ENCODE measurements at regions not wholly inside any gene's neighbourhood (a gene's known extent, or its start where the extent isn't known, plus 50 kb on each side); places are given as distances from the start of the nearest gene placed in this dataset.
A peak's percentile ranks its signal among the peaks of the same experiment; 100 is the strongest.

DNA sequence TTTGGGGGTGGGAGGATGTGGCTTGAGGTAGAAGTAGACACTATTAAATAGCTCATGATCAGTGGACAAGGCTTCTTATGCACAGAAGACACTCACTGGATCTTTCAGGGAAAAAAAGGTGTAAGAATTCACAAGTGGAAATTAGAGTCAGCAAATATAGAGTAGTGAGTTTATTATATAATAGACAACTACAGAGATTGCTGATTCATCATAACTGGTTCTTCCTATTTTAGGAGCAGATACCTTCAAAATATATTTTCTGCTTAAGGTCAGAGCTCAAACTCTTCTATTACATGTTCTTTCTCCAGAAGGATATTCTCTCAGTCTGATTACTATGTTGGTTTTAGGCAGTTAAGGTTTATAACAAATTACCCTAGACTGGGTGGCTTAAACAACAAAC is 646.9 kb upstream of the CDH7 start:
- DNase-seq: no peak

DNA sequence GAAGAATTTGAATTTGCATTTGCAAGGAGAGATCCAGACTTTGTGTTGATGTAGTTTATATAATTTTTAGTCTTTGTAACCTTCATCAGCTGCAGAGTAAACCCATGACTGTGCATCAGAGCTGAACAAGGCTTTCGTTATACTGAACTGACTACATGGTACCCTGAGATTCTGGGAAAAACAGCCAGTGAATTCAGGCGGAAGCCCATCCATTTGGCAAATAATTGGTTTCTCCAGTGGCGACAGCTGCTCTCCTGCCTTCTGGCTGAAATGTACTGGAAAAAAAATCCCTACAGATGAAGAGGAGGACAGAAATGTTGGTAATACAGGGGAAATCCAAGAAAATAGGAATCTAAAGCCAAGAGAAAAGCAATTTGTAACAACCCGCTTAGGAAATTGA is 657.5 kb upstream of the CDH7 start:
- DNase-seq: no peak

DNA sequence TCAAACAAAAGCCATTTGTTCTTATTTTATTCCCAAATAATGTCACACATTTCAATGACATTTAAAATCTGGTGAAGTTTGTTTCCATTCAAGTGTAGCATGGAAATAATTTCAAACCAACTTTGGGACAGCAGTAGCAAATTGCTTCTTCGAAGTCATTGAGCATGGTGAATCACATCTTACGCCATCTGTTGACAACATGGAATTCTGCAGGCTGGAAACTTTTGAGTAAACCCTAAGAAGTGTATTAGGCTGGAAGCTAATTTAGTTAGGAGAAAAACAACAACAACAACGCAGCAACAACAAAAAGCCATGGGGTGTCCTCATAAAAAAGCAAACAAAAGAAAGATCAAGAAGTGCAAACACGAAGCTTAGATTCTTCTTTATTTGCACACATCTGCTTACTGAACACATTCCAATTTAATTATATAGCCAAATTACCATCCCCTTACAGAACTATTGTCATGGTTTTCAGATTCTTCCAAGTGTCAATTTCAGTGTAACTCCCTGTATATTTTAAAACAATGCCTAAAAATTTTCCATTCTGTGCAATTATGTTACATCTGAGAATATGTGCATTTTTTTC is 659.0 kb upstream of the CDH7 start:
- peak; percentile 17 to 36 for DNase-seq

DNA sequence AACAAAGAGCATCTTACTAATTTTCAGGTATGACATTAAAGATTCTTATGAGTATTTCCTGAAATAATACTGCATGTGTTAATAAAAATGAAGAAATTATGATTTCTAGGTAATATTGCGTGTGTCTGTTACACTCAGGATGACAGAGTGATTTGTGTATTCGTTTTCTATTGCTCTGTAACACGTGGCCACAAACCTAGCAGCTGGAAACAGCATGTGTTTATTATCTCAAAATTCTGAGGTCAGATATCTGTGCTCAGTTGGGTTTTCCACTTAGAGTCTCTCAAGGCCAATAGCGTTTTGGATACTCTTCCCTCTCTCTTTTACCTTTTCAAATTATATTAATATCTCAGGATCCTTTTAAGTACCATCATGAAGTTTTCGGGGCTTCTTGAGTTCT is 667.9 kb upstream of the CDH7 start:
- no peak for DNase-seq

DNA sequence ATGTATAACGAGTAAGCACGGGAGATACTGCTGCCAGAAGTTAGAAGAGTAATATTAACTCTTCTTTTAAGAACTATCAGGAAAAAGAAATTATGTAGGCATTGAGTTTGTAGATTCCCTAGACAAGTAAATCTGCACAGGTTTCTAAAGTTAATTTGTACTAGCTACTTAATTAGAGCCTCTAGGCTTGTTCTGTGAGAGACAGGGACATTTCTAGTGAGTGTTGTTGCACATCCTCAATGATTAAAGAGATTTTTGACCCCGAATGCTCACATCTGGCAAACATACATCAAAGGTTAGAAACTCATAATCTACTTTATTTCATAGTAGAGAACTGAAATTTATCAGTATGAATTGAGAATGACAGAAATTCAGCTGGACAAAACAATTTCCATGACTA is 669.0 kb upstream of the CDH7 start:
- DNase-seq: no peak

DNA sequence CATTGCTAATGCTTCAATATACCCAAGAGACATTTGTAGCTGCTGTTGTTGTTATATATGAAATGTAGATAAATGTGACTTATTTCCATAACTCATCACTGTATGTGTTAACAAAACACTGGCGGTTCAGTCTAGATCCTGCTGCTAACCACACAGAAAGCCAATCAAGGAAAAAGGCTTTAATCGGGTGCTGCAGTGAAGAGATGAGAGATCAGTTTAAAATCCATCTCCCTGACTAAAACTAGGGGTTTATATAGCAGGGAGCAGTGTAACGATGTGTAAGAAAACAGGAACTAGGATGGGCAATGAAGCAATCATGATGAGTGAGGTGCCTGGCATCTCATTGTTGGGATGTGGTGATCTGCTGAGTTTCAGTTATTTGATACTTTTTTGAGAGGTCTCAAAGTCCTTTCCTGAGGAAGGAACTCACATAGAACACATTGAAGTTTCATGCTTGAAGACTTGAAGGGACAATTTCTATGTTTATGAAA is 677.7 kb upstream of the CDH7 start:
- DNase-seq: no peak

DNA sequence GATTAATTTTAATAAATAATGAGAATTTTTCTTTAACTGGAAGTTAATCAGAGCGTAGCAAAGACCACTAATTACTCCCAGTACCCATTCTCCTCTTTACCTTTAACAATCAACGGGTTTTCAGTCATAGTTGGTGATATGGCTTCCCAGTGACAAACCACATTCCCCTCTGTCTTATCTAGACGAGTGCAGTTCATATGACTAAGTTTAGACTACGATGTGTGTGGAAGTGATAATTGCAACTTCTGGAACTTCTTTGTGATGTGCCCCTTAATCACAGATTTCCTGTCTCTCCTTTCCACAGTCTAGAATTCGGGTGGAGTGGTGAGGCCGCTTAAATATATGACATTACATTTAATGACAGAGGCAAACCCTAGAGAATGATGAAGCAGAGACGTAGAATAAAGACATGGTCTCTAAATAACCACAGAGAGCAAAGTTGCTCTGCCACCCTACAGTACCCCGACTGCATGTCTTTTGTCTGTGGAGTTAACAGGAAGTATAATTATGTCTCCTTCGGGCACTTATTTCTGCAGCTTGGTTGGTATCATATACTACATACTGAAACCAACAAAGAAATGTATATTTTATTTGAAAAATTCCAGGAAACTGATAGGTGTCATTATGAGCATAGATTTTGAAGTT is 693.3 kb upstream of the CDH7 start:
- no peak for DNase-seq

DNA sequence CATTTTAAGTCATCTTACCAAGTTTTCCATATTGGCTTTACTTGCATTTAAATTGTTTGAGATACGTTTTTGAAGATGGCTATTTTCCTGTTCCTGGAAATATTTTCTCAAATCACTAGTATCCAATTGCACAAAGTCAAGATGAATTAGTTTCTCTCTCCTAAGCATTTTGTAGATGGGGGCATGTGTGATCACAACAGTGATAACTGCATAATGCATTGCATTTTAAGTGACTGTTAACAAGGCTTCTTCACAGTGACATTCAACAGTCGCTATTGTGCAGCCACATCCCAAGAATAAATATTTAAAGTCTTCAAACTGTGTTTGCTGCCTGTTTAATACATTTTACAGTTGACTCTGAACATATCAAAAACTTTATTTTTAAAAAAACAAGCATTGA is 694.2 kb upstream of the CDH7 start:
- no peak for DNase-seq

DNA sequence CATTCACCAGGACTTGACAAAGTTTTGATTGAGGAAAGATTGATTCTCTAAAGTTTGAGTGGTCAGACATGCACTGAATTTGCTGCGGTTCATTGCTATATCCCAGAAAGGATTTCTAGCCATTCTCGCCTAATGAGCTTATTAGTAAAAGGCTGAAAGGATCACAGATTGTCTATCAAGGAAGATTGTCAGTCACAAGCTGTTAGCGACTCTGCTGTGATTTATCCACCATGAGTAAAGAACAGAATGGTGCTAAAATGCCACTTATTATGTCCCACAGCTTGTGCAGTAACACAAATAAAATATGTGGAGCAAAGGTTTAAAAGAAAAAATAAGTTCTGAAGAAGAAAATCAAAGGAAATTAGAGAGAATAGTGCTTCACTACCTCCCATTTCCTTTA is 701.2 kb upstream of the CDH7 start:
- no peak for DNase-seq

DNA sequence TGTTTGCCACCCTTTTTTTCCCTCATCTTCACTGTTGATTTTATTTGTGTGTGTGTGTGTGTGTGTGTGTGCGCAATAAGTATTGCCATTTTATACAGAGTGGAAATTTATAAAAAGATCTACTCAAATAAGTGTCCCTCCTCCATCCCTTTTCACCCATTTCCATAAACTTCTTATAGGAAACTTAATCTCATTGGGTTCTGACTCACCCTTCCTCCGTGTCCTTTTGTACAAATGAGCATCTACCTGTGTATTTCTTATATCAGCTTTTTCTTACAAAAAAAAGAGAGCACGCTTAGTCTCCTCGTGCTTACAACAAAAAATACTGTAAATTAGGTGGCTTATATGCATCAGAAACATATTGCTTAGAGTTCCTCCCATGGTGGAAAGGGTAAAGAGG is 711.2 kb upstream of the CDH7 start:
- DNase-seq: no peak

DNA sequence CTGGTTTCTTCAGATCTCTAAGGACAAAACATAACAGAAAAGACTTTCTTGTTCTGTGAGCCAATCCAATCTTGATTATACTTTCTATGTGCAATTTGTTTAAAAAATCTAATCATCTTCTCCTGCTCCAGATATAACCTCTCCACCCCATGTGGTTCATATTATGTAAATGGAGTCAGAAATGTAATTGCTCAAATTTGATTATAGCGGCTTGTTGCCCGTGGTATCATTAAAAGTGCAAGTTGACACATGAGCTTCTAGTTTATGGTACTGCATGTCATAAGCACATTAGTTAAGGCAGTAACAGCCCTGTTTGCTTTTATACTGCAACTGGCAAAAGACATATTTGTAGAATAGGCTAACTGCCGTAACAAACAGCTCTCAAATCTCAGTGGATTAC is 715.1 kb upstream of the CDH7 start:
- DNase-seq: no peak

DNA sequence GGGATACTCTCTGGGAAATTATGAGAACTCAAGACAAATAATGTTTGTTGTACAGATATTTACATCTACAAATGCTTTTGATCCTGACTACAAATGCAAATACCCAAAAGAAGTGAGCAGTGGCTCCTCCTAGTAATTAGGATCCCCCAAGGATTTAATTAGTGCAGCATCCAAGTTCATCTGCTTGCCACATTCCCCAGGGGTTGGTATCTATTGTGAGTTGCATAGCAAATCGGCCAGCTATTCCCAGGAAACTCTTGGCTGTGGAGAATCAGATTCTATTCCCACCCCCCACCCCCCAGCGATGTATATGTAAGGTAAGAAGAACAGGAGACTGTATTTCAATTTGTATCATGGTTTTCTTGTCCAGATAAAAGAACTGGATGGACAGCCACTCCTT is 725.1 kb upstream of the CDH7 start:
- no peak for DNase-seq

DNA sequence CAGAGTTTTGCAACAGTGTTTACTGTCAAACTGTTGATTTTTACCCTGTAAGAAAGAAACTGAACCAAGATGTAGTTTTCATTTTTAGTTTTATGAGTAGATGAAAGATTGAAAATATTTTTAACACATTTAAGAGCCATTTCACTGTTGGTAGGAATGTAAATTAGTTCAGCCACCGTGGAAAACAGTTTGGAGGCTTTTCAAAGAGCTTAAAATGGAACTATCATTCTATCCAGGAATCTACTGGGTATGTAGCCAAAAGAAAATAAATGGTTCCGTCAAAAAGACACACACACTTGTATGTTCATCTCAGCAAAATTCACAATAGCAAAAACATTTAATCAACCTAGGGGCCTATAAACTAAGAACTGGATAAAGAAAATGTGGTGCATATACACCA is 729.8 kb upstream of the CDH7 start:
- DNase-seq: no peak

DNA sequence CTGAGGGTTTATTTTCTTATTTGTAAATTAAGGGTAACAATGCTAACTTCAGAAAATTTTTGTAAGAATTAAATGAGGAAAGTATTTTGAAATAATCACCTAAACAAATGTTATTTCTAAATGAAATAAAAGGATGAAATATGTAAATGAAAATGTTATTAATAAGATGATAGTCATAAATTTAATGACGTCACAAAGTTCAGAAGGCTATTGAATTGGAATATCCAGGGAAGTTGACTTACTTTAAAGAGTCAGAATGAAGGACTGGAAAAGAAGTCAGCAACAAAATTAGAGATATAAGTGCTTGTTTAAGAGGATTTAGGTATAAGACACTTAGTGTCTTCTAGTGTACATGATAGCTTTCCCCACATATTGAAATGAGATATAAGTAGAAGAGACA is 732.6 kb upstream of the CDH7 start:
- no peak for DNase-seq

DNA sequence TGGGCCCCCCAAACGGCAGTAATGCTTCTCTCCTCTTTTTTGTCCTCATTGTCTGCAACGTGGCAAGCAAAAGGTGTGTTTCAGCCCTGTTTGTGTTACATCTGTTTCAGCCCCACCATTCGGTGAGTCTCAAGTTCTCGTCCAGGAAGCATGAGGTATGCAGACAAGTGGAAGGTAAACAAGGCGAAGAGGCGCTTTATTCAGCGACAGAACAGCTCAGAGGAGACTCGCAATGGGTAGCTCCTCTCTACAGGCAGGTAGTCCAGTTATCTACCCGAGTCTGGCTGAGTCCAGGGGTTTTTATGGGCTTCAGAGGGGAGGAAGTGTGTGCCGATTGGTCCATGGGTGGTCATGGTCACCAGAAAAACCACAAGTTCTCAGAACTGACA is 733.4 kb upstream of the CDH7 start:
- DNase-seq: no peak

DNA sequence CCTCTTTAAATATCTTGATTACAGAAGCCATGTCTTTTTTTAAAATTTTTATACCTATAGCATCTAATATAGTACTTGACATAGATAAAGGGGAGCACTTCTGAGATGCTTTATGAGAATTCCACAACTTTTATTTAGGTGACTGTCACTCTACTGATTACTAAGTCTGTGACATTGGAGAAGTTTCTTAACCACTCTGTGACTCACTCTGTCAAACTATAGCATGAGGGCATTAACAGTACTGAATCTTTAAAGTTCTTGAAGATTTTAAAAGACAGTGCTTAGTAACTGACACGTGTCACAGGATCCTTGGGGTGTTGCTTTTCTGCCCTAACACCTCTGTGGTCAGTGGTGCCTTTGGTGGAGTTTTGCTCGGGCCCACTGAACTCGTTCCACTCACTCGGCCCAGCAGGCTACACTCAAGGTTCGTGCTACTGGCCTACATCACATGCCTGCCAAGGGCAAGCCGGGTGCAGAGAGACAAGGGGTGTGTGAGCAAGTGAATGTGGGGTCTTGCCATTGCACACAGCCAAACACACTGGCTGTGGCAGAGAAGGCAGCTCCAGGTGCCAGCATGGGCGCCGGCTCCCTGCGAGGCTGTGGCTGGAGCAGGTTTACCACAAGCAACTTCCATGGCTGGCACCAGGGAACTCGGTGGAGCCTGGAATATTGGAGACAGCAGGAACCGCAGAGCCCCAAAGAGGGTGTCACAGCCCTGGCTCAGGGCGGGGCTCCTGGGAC is 734.0 kb upstream of the CDH7 start:
- DNase-seq: no peak

DNA sequence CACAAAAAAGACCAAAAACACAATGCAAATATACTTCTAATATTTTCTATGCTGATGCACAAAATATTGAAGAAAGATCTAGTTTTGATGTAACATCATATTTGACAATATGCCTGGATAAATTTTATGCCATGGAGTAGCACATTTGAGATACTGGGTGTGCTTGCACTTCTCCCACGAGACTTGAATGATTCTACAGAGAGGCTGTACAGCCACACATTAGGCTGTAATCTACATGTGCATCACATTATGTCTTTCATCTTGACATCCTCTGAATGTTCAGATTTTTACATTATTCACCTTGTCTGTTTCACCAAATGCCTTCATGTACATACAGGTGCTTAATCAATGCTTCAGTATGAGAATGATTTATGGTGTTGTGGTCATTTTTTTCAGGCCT is 756.4 kb upstream of the CDH7 start:
- DNase-seq: no peak

DNA sequence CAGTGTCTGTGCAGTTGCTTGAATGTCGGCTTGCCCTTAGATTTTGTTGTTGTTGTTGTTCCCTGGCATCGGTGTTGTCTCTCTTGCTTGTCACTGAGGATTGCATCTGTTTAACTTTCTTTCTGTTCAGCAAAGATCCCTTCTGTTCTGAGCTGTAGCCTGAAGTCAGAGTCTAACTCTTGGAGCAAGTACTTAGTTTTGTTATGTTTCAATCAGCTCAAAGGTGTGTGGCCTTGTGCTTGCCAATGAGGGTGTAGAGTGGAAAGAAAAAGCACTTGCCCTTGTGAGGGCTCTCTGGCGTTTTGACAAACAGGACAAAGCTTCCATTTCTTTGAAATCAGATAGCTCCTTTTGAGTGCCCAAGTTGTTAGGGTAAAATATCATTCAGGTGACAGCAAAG is 757.1 kb upstream of the CDH7 start:
- no peak for DNase-seq

DNA sequence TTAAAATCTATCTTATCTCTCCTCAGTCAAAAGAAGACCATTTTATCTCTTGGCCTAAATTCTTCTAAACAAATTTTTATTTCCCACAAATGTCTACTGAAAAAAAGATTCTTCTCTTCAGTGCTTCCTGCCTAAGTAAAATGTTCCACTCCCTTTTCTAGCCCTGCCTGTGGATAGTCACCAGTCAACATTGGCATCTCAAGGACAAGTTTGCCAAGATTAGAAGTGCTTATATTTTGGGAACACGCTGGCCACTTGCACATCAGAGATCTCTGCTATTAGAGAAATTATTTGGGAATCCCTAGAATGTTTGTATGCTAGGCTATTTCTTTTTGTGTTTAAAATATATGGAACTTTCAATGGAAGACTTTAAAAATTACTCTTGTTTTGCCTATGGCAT is 758.2 kb upstream of the CDH7 start:
- DNase-seq: no peak

DNA sequence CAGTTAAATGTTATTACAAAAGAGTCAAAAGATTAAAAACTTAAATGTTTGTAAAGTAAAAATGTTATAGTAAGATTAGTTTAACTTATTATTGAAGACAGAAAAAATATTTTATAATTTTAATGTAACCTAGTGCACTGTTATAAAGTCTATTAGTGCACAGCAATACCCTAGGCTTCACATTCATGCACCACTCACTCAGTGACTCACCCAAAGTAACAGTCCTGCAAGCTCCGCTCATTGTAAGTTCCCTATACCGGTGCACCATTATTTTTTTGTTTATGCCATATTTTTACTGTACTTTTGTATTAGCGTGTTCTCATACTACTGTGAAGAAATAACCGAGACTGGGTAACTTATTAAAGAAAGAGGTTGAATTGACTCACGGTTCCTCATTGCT is 759.7 kb upstream of the CDH7 start:
- DNase-seq: no peak

DNA sequence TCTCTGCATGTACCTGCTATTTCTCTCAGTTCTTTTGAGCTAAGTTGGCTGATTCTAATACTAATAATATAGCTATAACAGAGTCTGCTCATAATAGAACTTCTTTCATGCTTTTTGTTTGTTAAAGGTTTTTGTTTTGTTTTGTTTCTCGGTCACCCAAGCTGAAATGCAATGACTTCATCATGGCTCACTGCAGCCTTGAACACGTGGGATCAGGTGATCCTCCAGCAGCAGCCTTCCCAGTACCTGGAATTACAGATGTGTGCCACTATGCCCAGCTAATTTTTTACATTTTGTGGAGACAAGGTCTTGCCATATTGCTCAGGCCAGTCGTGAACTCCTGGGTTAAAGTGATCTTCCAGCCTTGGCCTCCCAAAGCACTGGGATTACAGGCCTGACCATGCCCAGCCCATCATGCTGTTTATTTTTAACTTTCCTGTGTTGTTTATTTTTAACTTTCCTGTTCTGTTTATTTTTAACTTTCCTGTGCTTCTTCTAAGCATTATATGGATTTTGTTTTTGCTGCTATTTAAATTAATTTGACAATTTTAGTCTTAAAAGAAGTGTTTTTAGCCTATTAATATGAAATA is 763.8 kb upstream of the CDH7 start:
- DNase-seq: no peak

DNA sequence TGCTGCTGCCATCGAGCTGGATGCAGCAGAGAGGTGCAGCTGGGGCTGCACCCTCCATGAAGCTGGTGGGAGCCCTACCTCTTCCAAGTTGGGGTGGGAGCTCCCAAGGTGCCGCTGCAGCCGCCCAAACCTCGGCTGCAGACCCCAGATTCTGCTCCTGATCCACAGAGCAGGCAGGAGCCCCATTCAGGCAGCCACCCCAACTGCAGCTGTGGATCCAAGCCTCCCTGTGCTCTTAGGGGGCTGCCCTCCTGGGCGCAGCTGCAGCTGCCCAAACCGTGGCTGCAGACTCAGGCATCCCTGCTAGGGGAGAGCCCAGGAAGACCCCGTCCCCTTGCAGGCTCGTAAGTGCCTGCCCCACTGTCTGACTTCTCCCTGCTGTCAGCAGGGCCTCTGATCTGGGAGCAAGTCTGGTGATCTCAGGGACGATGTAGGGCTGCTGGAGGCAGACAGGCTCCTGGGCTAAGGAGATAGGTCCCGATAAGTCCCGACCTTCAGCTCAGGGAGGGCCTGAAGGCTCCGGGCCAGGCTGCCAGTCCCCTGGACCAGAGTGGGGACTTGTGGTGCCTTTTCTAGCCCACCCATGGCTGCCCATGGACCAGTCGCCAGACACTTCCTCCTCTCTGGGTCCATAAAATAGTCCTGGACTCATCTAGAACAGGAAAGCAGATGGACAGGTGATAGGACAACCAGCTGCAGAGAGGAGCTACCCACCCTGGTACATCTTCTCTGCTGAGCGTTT is 767.1 kb upstream of the CDH7 start:
- no peak for DNase-seq

DNA sequence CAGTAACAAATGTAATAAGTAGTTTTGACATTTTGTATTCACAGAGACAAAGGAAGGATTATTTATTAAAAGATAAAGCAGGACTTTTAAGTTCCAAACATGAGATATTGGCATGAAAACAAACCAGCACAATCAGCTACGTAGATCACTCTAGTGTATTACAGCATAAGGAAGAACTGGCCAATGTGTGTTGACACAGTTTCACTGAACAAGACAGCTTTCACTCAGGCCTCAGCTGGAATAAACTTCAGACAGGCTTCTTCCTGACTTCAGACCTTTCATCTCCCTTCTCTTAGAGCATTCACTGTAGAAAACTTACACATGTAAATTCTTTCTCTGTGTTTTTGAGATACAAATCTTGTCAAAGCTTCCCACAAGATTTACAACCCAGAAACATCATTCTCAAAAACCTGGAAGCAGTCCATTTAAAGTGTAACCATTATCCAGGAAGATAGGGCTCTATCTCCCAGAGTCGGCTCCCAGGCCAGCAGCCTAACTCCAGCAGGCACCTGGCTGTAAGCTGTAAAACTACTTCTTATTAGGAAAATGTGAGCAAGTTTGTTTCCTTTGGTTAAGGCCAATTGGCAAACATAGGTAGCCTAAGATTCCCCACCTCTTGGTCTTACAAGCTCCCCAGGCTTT is 768.3 kb upstream of the CDH7 start:
- no peak for DNase-seq
